ENCODE measurements at regions not wholly inside any gene's neighbourhood (a gene's known extent, or its start where the extent isn't known, plus 50 kb on each side); places are given as distances from the start of the nearest gene placed in this dataset.

GRCh38 chr12:21993438-21993981 lies 52.3 kb upstream of the ABCC9 start:
- intact Hi-C loops (cut with DNase I), result loop anchor here in 1 of 2 donors (10.0 kb wide), 1 partner anchor 299 kb away; no protein-coding TSS in a partner anchor
- no peaks in the 10 kb centered on the region for H3K4me1 ChIP-seq (replicated peaks in 1 of 2)
- no peaks in the 10 kb centered on the region for H3K36me3 ChIP-seq (replicated peaks in 1 of 2)
- H3K9me3 ChIP-seq (replicated peaks in 1 of 3), result no peaks in the 10 kb centered on the region
- no peak for DNase-seq
- no peak overlapping the region for H3K27ac ChIP-seq
- H3K27me3 ChIP-seq, result no peaks in the 10 kb centered on the region
- H3K4me3 ChIP-seq, result no peak overlapping the region
- WGBS, 4 donors, result 74 to 83% (median 79%) methylated on average over 2 of the region's 2 CpGs
- TF ChIP-seq POLR2A (IDR thresholded peaks at IDR 0.05), result no peak
- TF ChIP-seq CTCF (IDR thresholded peaks at IDR 0.05), result no peak

- no peak overlapping the region for H3K4me3 ChIP-seq
- H3K27ac ChIP-seq, result no peak overlapping the region
- WGBS, 4 donors, result 44 to 64% (median 60%) methylated on average over 3 of the region's 3 CpGs
- H3K36me3 ChIP-seq (replicated peaks in 1 of 2), result no peaks in the 10 kb centered on the region
- H3K27me3 ChIP-seq, result no peaks in the 10 kb centered on the region
- no peaks in the 10 kb centered on the region for H3K4me1 ChIP-seq (replicated peaks in 1 of 2)
- no peak for TF ChIP-seq POLR2A (IDR thresholded peaks at IDR 0.05)
- no peak for TF ChIP-seq CTCF (IDR thresholded peaks at IDR 0.05)
- peak in 5 of 7 donors; percentile 20 to 61 (median 25) for DNase-seq
- intact Hi-C loops (cut with DNase I), result loop anchor here in 1 of 2 donors (10.0 kb wide), 1 partner anchor 298 kb away; no protein-coding TSS in a partner anchor
- no peaks in the 10 kb centered on the region for H3K9me3 ChIP-seq (replicated peaks in 1 of 3)
Measured at GRCh38 chr12:21992823-21993222, 51.6 kb upstream of the ABCC9 start.

GRCh38 chr12:21991526-21991925 lies 50.3 kb upstream of the ABCC9 start:
- intact Hi-C loops (cut with DNase I), result loop anchor here in 1 of 2 donors (10.0 kb wide), 1 partner anchor 297 kb away; no protein-coding TSS in a partner anchor
- Histone ChIP-seq H3K27ac (no peak overlapping the region), H3K9me3 (replicated peaks in 1 of 3) (no peaks in the 10 kb centered on the region), H3K4me1 (replicated peaks in 1 of 2) (no peaks in the 10 kb centered on the region), H3K36me3 (replicated peaks in 1 of 2) (no peaks in the 10 kb centered on the region), H3K27me3 (no peaks in the 10 kb centered on the region), H3K4me3 (no peak overlapping the region)
- no peak for TF ChIP-seq POLR2A (IDR thresholded peaks at IDR 0.05)
- TF ChIP-seq CTCF (IDR thresholded peaks at IDR 0.05), result no peak
- WGBS, 4 donors, result 71 to 84% (median 79%) methylated on average over 4 of the region's 4 CpGs
- DNase-seq, result no peak
